HepG2 (cell line): ENCODE measurements at regions not wholly inside any gene's neighbourhood (a gene's known extent, or its start where the extent isn't known, plus 50 kb on each side); places are given as distances from the start of the nearest gene placed in this dataset.

ENCODE experiments used
- IKZF4 ChIP-seq: sonication (generic); formaldehyde crosslinking; IDR thresholded peaks from 2 replicates; pipeline ENCODE4 v1.5.1; 2020; ENCODE audit warnings: borderline replicate concordance, mild to moderate bottlenecking, low read depth, missing genetic modification reagents; ENCODE audit errors: not compliant biosample characterization
- NFYB ChIP-seq: sonication (generic); formaldehyde crosslinking; IDR thresholded peaks from 2 replicates; pipeline ENCODE4 v1.4.0; 2020; ENCODE audit warnings: missing genetic modification reagents
- THYN1 ChIP-seq: sonication (generic); formaldehyde crosslinking; IDR thresholded peaks from 2 replicates; pipeline ENCODE4 v1.8.1; 2023; ENCODE audit warnings: low read depth, mild to moderate bottlenecking, moderate library complexity, missing genetic modification reagents, borderline replicate concordance
- YY1 ChIP-seq: IDR thresholded peaks from 2 replicates; pipeline ENCODE4 v1.6.1; 2011; ENCODE audit warnings: low read length, low read depth, moderate library complexity, mild to moderate bottlenecking; ENCODE audit not compliant: insufficient read depth, insufficient replicate concordance
- TF ChIP-seq, protein P1 (sequence below): sonication (generic); formaldehyde crosslinking; IDR thresholded peaks from 2 replicates; pipeline ENCODE4 v1.4.0; 2020; ENCODE audit warnings: missing genetic modification reagents
- TF ChIP-seq, protein P2 (sequence below): sonication (generic); formaldehyde crosslinking; IDR thresholded peaks from 2 replicates; pipeline ENCODE4 v1.5.0; 2020; ENCODE audit warnings: mild to moderate bottlenecking, missing genetic modification reagents, moderate library complexity
- TF ChIP-seq, protein P3 (sequence below): sonication (generic); formaldehyde crosslinking; IDR thresholded peaks from 2 replicates; pipeline ENCODE4 v1.4.0; 2020; ENCODE audit warnings: mild to moderate bottlenecking, missing genetic modification reagents
- TF ChIP-seq, protein P4 (sequence below): IDR thresholded peaks from 2 replicates; pipeline ENCODE4 v1.6.1; 2012; ENCODE audit warnings: inconsistent platforms

DNA sequence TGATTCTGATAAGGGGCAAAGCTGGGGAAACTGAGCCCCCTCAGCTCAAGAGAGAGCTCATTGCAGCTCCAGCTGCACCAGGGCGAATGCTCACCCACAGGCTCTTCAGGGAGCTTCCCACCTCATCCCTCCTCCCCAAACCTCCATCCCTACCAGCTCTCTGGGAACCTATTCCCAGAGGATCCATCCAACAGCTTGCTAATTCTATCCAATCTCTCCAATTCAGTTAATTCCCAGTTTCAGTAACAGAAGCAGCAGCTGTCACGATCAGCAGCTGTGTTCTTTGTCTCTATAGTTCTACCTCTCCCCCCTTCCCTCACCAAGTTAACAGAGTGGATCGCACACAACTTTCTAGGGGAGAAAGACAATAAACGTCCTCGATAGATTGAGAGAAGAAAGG is 135.5 kb upstream of the EFNA5 start:
- TF ChIP-seq NFYB (CRISPR knock-in tag) (no peak), YY1 (no peak), THYN1 (CRISPR knock-in tag) (no peak), IKZF4 (no peak)
- TF ChIP-seq, protein P1, sequence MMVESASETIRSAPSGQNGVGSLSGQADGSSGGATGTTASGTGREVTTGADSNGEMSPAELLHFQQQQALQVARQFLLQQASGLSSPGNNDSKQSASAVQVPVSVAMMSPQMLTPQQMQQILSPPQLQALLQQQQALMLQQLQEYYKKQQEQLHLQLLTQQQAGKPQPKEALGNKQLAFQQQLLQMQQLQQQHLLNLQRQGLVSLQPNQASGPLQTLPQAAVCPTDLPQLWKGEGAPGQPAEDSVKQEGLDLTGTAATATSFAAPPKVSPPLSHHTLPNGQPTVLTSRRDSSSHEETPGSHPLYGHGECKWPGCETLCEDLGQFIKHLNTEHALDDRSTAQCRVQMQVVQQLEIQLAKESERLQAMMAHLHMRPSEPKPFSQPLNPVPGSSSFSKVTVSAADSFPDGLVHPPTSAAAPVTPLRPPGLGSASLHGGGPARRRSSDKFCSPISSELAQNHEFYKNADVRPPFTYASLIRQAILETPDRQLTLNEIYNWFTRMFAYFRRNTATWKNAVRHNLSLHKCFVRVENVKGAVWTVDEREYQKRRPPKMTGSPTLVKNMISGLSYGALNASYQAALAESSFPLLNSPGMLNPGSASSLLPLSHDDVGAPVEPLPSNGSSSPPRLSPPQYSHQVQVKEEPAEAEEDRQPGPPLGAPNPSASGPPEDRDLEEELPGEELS (CRISPR knock-in tag) = no peak
- TF ChIP-seq, protein P2, sequence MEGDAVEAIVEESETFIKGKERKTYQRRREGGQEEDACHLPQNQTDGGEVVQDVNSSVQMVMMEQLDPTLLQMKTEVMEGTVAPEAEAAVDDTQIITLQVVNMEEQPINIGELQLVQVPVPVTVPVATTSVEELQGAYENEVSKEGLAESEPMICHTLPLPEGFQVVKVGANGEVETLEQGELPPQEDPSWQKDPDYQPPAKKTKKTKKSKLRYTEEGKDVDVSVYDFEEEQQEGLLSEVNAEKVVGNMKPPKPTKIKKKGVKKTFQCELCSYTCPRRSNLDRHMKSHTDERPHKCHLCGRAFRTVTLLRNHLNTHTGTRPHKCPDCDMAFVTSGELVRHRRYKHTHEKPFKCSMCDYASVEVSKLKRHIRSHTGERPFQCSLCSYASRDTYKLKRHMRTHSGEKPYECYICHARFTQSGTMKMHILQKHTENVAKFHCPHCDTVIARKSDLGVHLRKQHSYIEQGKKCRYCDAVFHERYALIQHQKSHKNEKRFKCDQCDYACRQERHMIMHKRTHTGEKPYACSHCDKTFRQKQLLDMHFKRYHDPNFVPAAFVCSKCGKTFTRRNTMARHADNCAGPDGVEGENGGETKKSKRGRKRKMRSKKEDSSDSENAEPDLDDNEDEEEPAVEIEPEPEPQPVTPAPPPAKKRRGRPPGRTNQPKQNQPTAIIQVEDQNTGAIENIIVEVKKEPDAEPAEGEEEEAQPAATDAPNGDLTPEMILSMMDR = no peak
- TF ChIP-seq, protein P3, sequence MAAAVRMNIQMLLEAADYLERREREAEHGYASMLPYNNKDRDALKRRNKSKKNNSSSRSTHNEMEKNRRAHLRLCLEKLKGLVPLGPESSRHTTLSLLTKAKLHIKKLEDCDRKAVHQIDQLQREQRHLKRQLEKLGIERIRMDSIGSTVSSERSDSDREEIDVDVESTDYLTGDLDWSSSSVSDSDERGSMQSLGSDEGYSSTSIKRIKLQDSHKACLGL (CRISPR knock-in tag) = no peak
- TF ChIP-seq, protein P4, sequence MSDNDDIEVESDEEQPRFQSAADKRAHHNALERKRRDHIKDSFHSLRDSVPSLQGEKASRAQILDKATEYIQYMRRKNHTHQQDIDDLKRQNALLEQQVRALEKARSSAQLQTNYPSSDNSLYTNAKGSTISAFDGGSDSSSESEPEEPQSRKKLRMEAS = no peak
